Adrenal gland (tissue), 9 donors: ENCODE measurements at regions not wholly inside any gene's neighbourhood (a gene's known extent, or its start where the extent isn't known, plus 50 kb on each side); places are given as distances from the start of the nearest gene placed in this dataset.

ENCODE experiments used
- DNase-seq, 7 donors: peaks; one replicate each; pipeline ENCODE4 v3.0.0-alpha.2; 2019 to 2020
- H3K27ac ChIP-seq, 5 donors: fragments of 200-600 bp; sonication (generic) in 4 of 5; 1 replicate in 3 of 5; 2 replicates in 2 of 5; pipeline versions ENCODE4 v1.5.1 to v1.8.0; 2016 to 2020; ENCODE audit warnings: mild to moderate bottlenecking in 1 of 5
- H3K27me3 ChIP-seq: fragments of 200-600 bp; 2 replicates; pipeline ENCODE4 v1.8.0; 2021
- H3K36me3 ChIP-seq, 2 donors: fragments of 200-600 bp; replicated peaks in 1 of 2; 1 replicate in 1 of 2; 2 replicates in 1 of 2; pipeline versions ENCODE4 v1.5.1 to v1.8.0; 2018 to 2022
- H3K4me1 ChIP-seq, 2 donors: fragments of 200-600 bp; replicated peaks in 1 of 2; 1 replicate in 1 of 2; 2 replicates in 1 of 2; pipeline versions ENCODE4 v1.5.1 to v1.8.0; 2018 to 2021
- H3K4me3 ChIP-seq, 4 donors: fragments of 200-600 bp; sonication (generic) in 3 of 4; one replicate each; pipeline ENCODE4 v1.5.1; 2016 to 2018
- H3K9me3 ChIP-seq, 3 donors: fragments of 200-600 bp; sonication (generic) in 1 of 3; replicated peaks in 1 of 3; 1 replicate in 2 of 3; 2 replicates in 1 of 3; pipeline versions ENCODE4 v1.5.1 to v1.8.0; 2016 to 2021
- CTCF ChIP-seq, 6 experiments: fragments of 450-650 bp in 4 of 6; fragments of 200-600 bp in 2 of 6; sonication (generic) in 1 of 6; IDR thresholded peaks; 1 replicate in 5 of 6; 2 replicates in 1 of 6; pipeline versions ENCODE4 v1.5.1 to v1.8.0; 2016 to 2021; ENCODE audit warnings: antibody characterized with exemption in 6 of 6, mild to moderate bottlenecking in 2 of 6, moderate library complexity in 1 of 6
- POLR2A ChIP-seq, 2 donors: fragments of 450-650 bp; IDR thresholded peaks; one replicate each; pipeline ENCODE4 v1.6.1; 2017; ENCODE audit warnings: antibody characterized with exemption in 2 of 2, mild to moderate bottlenecking in 2 of 2, moderate library complexity in 1 of 2
- WGBS, 4 donors: extraction: QIAGEN DNeasy Blood & Tissue Kit in 2 of 4; methylation state at CpG; one replicate each; pipeline versions ENCODE4 v1.1.5 to v1.1.7; 2013 to 2017; 5-methylcytosine and 5-hydroxymethylcytosine counted together
- intact Hi-C, 2 donors: fragments of 100-400 bp; cut with DNase I; formaldehyde crosslinking; loops; one replicate each; pipeline versions ENCODE4 v1.14.1 to v1.15.0; 2022 to 2023
- donor health status: healthy with polysubstance abuse.
- donor health status: Bipolar disorder and iron deficiency.
- donor health status: DM: yes; HTN: yes; CAD: no.
- donor health status: DM: no; HTN: no; CAD: no.
- donor health status: DM: no; HTN: no; CAD: no.

DNA sequence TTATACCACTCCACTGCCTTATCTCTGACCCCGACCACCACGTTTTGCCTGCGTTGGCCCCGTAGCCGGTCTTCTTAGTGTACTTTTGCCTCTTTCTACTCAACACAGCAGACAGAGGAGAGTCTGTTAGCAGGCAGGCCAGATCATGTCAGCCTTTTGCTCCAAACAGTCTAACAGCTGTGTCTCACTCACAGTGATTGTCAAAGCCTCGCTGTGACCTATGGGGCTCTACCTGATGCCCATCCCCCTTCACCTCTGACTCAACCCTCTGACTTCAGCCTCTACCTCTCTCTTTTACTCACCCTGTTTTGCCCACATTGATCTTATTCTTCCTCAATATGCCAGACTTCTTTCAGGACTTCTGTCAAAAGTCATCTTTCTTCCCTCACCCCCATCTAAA, 127.1 kb downstream of the TRIML1 start:
- H3K4me1 ChIP-seq: no peaks in the 10 kb centered on the region
- no peak overlapping the region for H3K27ac ChIP-seq
- H3K36me3 ChIP-seq: no peaks in the 10 kb centered on the region
- H3K27me3 ChIP-seq: no peaks in the 10 kb centered on the region
- WGBS, 4 donors: 81 to 88% (median 86%) methylated on average over 6 of the region's 6 CpGs
- H3K9me3 ChIP-seq: no peaks in the 10 kb centered on the region
- H3K4me3 ChIP-seq: no peak overlapping the region
- TF ChIP-seq POLR2A (IDR thresholded peaks at IDR 0.05) (no peak), CTCF (IDR thresholded peaks at IDR 0.05) (no peak)
- DNase-seq: no peak
- intact Hi-C loops: no loop called here

GRCh38 chr4:188268131-188268908, 129.1 kb downstream of the TRIML1 start:
- no peaks in the 10 kb centered on the region for H3K36me3 ChIP-seq
- TF ChIP-seq POLR2A (IDR thresholded peaks at IDR 0.05): no peak
- no peak for TF ChIP-seq CTCF (IDR thresholded peaks at IDR 0.05)
- no peak overlapping the region for H3K27ac ChIP-seq
- no peak for DNase-seq
- no peaks in the 10 kb centered on the region for H3K27me3 ChIP-seq
- WGBS, 4 donors: 82 to 88% (median 83%) methylated on average over 13 of the region's 13 CpGs
- intact Hi-C loops: no loop called here
- no peak overlapping the region for H3K4me3 ChIP-seq
- H3K4me1 ChIP-seq: no peaks in the 10 kb centered on the region
- no peaks in the 10 kb centered on the region for H3K9me3 ChIP-seq

GRCh38 chr4:188270273-188271069, 131.2 kb downstream of the TRIML1 start:
- Histone ChIP-seq H3K27ac (no peak overlapping the region), H3K4me3 (no peak overlapping the region), H3K27me3 (no peaks in the 10 kb centered on the region), H3K4me1 (no peaks in the 10 kb centered on the region), H3K9me3 (no peaks in the 10 kb centered on the region), H3K36me3 (no peaks in the 10 kb centered on the region)
- WGBS, 4 donors: 94 to 97% (median 95%) methylated on average over 14 to 30 of the region's 30 CpGs
- TF ChIP-seq CTCF (IDR thresholded peaks at IDR 0.05) (no peak), POLR2A (IDR thresholded peaks at IDR 0.05) (no peak)
- DNase-seq: no peak
- intact Hi-C loops: no loop called here

GRCh38 chr4:188275686-188276085, 136.4 kb downstream of the TRIML1 start:
- intact Hi-C loops: no loop called here
- Histone ChIP-seq H3K4me3 (no peak overlapping the region), H3K27me3 (no peaks in the 10 kb centered on the region), H3K9me3 (no peaks in the 10 kb centered on the region), H3K27ac (no peak overlapping the region), H3K4me1 (no peaks in the 10 kb centered on the region), H3K36me3 (no peaks in the 10 kb centered on the region)
- no peak for DNase-seq
- no peak for TF ChIP-seq CTCF (IDR thresholded peaks at IDR 0.05)
- no peak for TF ChIP-seq POLR2A (IDR thresholded peaks at IDR 0.05)
- WGBS, 4 donors: 84 to 88% (median 85%) methylated on average over 3 of the region's 3 CpGs
